Brain microvascular endothelial cell (primary cell): ENCODE measurements at regions not wholly inside any gene's neighbourhood (a gene's known extent, or its start where the extent isn't known, plus 50 kb on each side); places are given as distances from the start of the nearest gene placed in this dataset.

Experiments
- DNase-seq: peaks from one replicate; pipeline ENCODE4 v3.0.0-alpha.2; 2020
- H3K27ac ChIP-seq: fragments of 250-450 bp; sonication (Bioruptor Pico); 2 replicates; pipeline ENCODE4 v1.5.1; 2020; ENCODE audit warnings: mild to moderate bottlenecking, moderate library complexity
- H3K27me3 ChIP-seq: fragments of 250-450 bp; sonication (Bioruptor Pico); replicated peaks from 2 replicates; pipeline ENCODE4 v1.5.1; 2020; ENCODE audit warnings: mild to moderate bottlenecking
- H3K36me3 ChIP-seq: fragments of 250-450 bp; sonication (Bioruptor Pico); replicated peaks from 2 replicates; pipeline ENCODE4 v1.5.1; 2020; ENCODE audit warnings: mild to moderate bottlenecking
- H3K4me3 ChIP-seq: 2 replicates; pipeline ENCODE4 v1.5.1; 2011; ENCODE audit warnings: low read depth, mild to moderate bottlenecking, control low read depth, low read length, moderate library complexity
- in situ Hi-C: cut with HindIII; loops from 2 replicates; pipeline ENCODE4 v1.10.0; 2017; ENCODE audit warnings: low sequenced_read_pairs, low pct_ligation_motif_present
- TF ChIP-seq, protein P1 (sequence below): IDR thresholded peaks from 2 replicates; pipeline ENCODE4 v1.5.1; 2011; ENCODE audit warnings: low read depth, mild to moderate bottlenecking, moderate library complexity, low read length, control low read depth, inconsistent platforms; ENCODE audit errors: missing control alignments

DNA sequence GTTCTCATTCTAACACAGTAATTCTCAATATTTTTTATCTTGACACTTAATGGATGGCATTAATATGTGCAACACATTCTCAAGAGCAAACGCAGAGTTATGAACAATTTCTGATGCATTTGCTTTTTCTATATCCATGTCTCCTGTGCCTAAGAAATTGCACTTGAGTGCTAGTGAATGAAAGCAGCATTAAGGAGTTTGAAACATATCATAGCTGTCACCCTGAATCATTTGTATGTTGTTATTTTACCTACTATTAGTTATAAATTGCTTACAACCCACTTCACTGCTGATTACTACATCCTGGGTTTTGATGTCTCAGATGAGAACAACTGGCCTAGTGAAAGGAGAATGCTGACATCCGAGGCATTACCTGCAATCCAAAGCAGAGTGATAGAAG, 387.3 kb downstream of the RASEF start:
- H3K36me3 ChIP-seq: no peaks in the 10 kb centered on the region
- DNase-seq: no peak
- in situ Hi-C loops: no loop called here
- TF ChIP-seq, protein P1, sequence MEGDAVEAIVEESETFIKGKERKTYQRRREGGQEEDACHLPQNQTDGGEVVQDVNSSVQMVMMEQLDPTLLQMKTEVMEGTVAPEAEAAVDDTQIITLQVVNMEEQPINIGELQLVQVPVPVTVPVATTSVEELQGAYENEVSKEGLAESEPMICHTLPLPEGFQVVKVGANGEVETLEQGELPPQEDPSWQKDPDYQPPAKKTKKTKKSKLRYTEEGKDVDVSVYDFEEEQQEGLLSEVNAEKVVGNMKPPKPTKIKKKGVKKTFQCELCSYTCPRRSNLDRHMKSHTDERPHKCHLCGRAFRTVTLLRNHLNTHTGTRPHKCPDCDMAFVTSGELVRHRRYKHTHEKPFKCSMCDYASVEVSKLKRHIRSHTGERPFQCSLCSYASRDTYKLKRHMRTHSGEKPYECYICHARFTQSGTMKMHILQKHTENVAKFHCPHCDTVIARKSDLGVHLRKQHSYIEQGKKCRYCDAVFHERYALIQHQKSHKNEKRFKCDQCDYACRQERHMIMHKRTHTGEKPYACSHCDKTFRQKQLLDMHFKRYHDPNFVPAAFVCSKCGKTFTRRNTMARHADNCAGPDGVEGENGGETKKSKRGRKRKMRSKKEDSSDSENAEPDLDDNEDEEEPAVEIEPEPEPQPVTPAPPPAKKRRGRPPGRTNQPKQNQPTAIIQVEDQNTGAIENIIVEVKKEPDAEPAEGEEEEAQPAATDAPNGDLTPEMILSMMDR: no peak
- no peak overlapping the region for H3K4me3 ChIP-seq
- H3K27ac ChIP-seq: no peak overlapping the region
- H3K27me3 ChIP-seq: no peaks in the 10 kb centered on the region

GRCh38 chr9:82677086-82677485, 385.9 kb downstream of the RASEF start:
- TF ChIP-seq, protein P1: no peak
- no peaks in the 10 kb centered on the region for H3K27me3 ChIP-seq
- no peak for DNase-seq
- no peaks in the 10 kb centered on the region for H3K36me3 ChIP-seq
- H3K4me3 ChIP-seq: no peak overlapping the region
- H3K27ac ChIP-seq: no peak overlapping the region
- in situ Hi-C loops: no loop called here

GRCh38 chr9:82679472-82679871, 383.5 kb downstream of the RASEF start:
- in situ Hi-C loops: no loop called here
- H3K27me3 ChIP-seq: no peaks in the 10 kb centered on the region
- DNase-seq: no peak
- no peak overlapping the region for H3K27ac ChIP-seq
- H3K36me3 ChIP-seq: no peaks in the 10 kb centered on the region
- no peak overlapping the region for H3K4me3 ChIP-seq
- TF ChIP-seq, protein P1: no peak

- TF ChIP-seq, protein P1: no peak
- Histone ChIP-seq H3K4me3 (no peak overlapping the region), H3K27ac (no peak overlapping the region), H3K27me3 (no peaks in the 10 kb centered on the region), H3K36me3 (no peaks in the 10 kb centered on the region)
- in situ Hi-C loops: no loop called here
- no peak for DNase-seq
Measured at GRCh38 chr9:82680179-82680935, 382.6 kb downstream of the RASEF start.

- H3K4me3 ChIP-seq: no peak overlapping the region
- TF ChIP-seq, protein P1: no peak
- H3K27me3 ChIP-seq: no peaks in the 10 kb centered on the region
- H3K36me3 ChIP-seq: no peaks in the 10 kb centered on the region
- in situ Hi-C loops: no loop called here
- H3K27ac ChIP-seq: no peak overlapping the region
- no peak for DNase-seq
Measured at GRCh38 chr9:82681809-82682208, 381.1 kb downstream of the RASEF start.

GRCh38 chr9:82682431-82682830, 380.5 kb downstream of the RASEF start:
- in situ Hi-C loops: no loop called here
- DNase-seq: no peak
- H3K4me3 ChIP-seq: no peak overlapping the region
- H3K27ac ChIP-seq: no peak overlapping the region
- no peaks in the 10 kb centered on the region for H3K27me3 ChIP-seq
- H3K36me3 ChIP-seq: no peaks in the 10 kb centered on the region
- TF ChIP-seq, protein P1: no peak
